Suppressor macrophage treated with lipopolysaccharide for 1 hour (primary cell): ENCODE measurements at regions not wholly inside any gene's neighbourhood (a gene's known extent, or its start where the extent isn't known, plus 50 kb on each side); places are given as distances from the start of the nearest gene placed in this dataset.

Experiments
- DNase-seq, 3 donors: peaks; one replicate each; pipeline ENCODE4 v3.0.0-alpha.2; 2020 to 2022

- DNase-seq: no peak
These were observed 57.9 kb upstream of the PTGFRN start for GRCh38 chr1:116851846-116852245.

- DNase-seq: no peak
These were observed 57.3 kb upstream of the PTGFRN start for GRCh38 chr1:116852367-116852766.

- DNase-seq: no peak
These were observed 56.8 kb upstream of the PTGFRN start for GRCh38 chr1:116852910-116853309.

GRCh38 chr1:116853680-116854402, 55.9 kb upstream of the PTGFRN start:
- DNase-seq: peak; percentile 61 to 76 (median 74)

GRCh38 chr1:116854403-116854690, 55.4 kb upstream of the PTGFRN start:
- peak in 1 of 3 donors; percentile 13 for DNase-seq

GRCh38 chr1:116854716-116855115, 55.0 kb upstream of the PTGFRN start:
- DNase-seq: no peak

GRCh38 chr1:116855191-116855619, 54.5 kb upstream of the PTGFRN start:
- peak in 1 of 3 donors; percentile 10 for DNase-seq

- DNase-seq: no peak
These were observed 53.9 kb upstream of the PTGFRN start for GRCh38 chr1:116855773-116856201.

GRCh38 chr1:116856312-116856711, 53.4 kb upstream of the PTGFRN start:
- no peak for DNase-seq

GRCh38 chr1:116857092-116857491, 52.6 kb upstream of the PTGFRN start:
- DNase-seq: no peak
